Panc1 (cell line): ENCODE measurements at regions not wholly inside any gene's neighbourhood (a gene's known extent, or its start where the extent isn't known, plus 50 kb on each side); places are given as distances from the start of the nearest gene placed in this dataset.

Experiments used
- ATAC-seq: fragments of 200-7000 bp; cut with Tn5 transposase; 2 replicates; pipeline ENCODE4 v1.9.1; 2020; ENCODE audit warnings: mild to moderate bottlenecking, moderate library complexity
- BruUV-seq: library from RNA; stranded (reverse); fragments of 400-500 nt; replicated peaks from 2 replicates; lab custom pipeline; 2021; lab: Mats Ljungman, UMichigan
- CTCF ChIA-PET: fragments of 300-600 bp; sonication (Branson Sonifier 250); formaldehyde crosslinking; loops from one replicate; lab custom pipeline; 2022; ENCODE audit warnings: antibody characterized with exemption; lab: Charles Lee
- POLR2A ChIA-PET: fragments of 300-600 bp; sonication (Branson Sonifier 250); formaldehyde crosslinking; loops from one replicate; lab custom pipeline; 2022; ENCODE audit warnings: antibody characterized with exemption; lab: Charles Lee
- DNase-seq: peaks from one replicate; pipeline ENCODE4 v3.0.0-alpha.2; 2010; ENCODE audit warnings: low read depth, low spot score
- H3K27ac ChIP-seq: 2 replicates; pipeline ENCODE4 v1.5.1; 2011; ENCODE audit warnings: mild to moderate bottlenecking, low read length, inconsistent platforms
- H3K27me3 ChIP-seq: fragments of 200-500 bp; sonication (Bioruptor generic); 2 replicates; pipeline ENCODE4 v1.6.0; 2014; ENCODE audit warnings: low read length, inconsistent platforms; ENCODE audit not compliant: control insufficient read depth, insufficient read depth
- H3K36me3 ChIP-seq: fragments of 200-500 bp; sonication (Bioruptor generic); 2 replicates; pipeline ENCODE4 v1.5.1; 2014; ENCODE audit warnings: inconsistent platforms, mild to moderate bottlenecking, low read length, moderate library complexity; ENCODE audit not compliant: control insufficient read depth, insufficient read depth
- H3K4me1 ChIP-seq: 2 replicates; pipeline ENCODE4 v1.5.1; 2011; ENCODE audit warnings: inconsistent platforms, mild to moderate bottlenecking, low read length, moderate library complexity; ENCODE audit not compliant: control insufficient read depth, insufficient read depth
- H3K4me3 ChIP-seq, 2 experiments: 2 replicates each; pipeline ENCODE4 v1.5.1; 2011 to 2012; ENCODE audit warnings: low read depth in 2 of 2, low read length in 2 of 2, mild to moderate bottlenecking in 2 of 2, inconsistent platforms in 1 of 2, moderate library complexity in 1 of 2
- H3K9me3 ChIP-seq: fragments of 200-500 bp; sonication (Bioruptor generic); 2 replicates; pipeline ENCODE4 v1.5.1; 2014; ENCODE audit warnings: low read depth, mild to moderate bottlenecking, inconsistent platforms, low read length, moderate library complexity; ENCODE audit not compliant: control insufficient read depth, insufficient read depth
- POLR2AphosphoS5 ChIP-seq: IDR thresholded peaks from 2 replicates; pipeline ENCODE4 v1.6.1; 2012; ENCODE audit warnings: mild to moderate bottlenecking, low read depth, low read length, moderate library complexity
- SIN3A ChIP-seq: IDR thresholded peaks from 2 replicates; pipeline ENCODE4 v1.6.1; 2012; ENCODE audit warnings: low read depth, mild to moderate bottlenecking, low read length, moderate library complexity, borderline replicate concordance; ENCODE audit not compliant: insufficient read depth
- TCF7L2 ChIP-seq: IDR thresholded peaks from 2 replicates; pipeline ENCODE4 v1.6.1; 2011; ENCODE audit warnings: mild to moderate bottlenecking, low read depth, low read length, inconsistent platforms
- in situ Hi-C: cut with HindIII; loops from 2 replicates; pipeline ENCODE4 v1.10.0; 2016; ENCODE audit warnings: low sequenced_read_pairs, low pct_unique_long_range_greater_than_20kb
- intact Hi-C: fragments of 100-400 bp; cut with micrococcal nuclease; formaldehyde crosslinking; loops from one replicate; pipeline ENCODE4 v1.10.0; 2022; ENCODE audit not compliant: unreplicated experiment
- TF ChIP-seq, protein P1 (sequence below): fragments of 450-650 bp; IDR thresholded peaks from 2 replicates; pipeline ENCODE4 v1.5.1; 2017; ENCODE audit warnings: mild to moderate bottlenecking
- TF ChIP-seq, protein P2 (sequence below), 2 experiments: IDR thresholded peaks; 2 replicates each; pipeline ENCODE4 v1.6.1; 2011 to 2012; ENCODE audit warnings: low read depth in 2 of 2, control low read depth in 1 of 2, low read length in 1 of 2, mild to moderate bottlenecking in 1 of 2, moderate library complexity in 1 of 2; ENCODE audit not compliant: insufficient read depth in 1 of 2

DNA sequence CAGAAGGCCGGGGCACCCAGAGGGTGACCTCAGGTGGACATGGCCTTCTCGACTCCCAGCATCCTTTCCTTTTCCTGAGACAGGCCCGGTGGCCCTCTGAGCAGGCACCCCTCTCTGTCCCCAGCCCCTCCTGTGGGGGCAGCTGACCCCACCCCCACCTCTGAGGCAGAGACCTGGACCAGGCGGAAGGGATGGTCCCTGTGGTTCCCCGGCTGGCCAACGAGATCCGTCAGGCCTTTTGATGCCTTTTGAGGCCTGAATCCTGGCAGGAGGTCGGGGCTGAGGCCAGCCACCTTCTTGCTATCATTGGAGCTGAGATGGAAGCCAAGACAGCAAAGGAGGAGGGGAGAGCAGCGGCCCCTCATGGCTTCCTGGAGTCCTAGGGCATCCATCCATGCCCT lies 50.2 kb upstream of the ACTRT2 start:
- Histone ChIP-seq H3K4me3 (no peak overlapping the region), H3K27me3 (no peaks in the 10 kb centered on the region), H3K9me3 (no peaks in the 10 kb centered on the region), H3K4me1 (no peaks in the 10 kb centered on the region), H3K27ac (no peak overlapping the region), H3K36me3 (no peaks in the 10 kb centered on the region)
- DNase-seq (no peak), ATAC-seq (no peak)
- CTCF ChIA-PET, result no interaction called here
- BruUV-seq, result no TSS peak
- TF ChIP-seq, protein P1, sequence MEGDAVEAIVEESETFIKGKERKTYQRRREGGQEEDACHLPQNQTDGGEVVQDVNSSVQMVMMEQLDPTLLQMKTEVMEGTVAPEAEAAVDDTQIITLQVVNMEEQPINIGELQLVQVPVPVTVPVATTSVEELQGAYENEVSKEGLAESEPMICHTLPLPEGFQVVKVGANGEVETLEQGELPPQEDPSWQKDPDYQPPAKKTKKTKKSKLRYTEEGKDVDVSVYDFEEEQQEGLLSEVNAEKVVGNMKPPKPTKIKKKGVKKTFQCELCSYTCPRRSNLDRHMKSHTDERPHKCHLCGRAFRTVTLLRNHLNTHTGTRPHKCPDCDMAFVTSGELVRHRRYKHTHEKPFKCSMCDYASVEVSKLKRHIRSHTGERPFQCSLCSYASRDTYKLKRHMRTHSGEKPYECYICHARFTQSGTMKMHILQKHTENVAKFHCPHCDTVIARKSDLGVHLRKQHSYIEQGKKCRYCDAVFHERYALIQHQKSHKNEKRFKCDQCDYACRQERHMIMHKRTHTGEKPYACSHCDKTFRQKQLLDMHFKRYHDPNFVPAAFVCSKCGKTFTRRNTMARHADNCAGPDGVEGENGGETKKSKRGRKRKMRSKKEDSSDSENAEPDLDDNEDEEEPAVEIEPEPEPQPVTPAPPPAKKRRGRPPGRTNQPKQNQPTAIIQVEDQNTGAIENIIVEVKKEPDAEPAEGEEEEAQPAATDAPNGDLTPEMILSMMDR, result no peak
- TF ChIP-seq SIN3A, result no peak
- TF ChIP-seq, protein P2, sequence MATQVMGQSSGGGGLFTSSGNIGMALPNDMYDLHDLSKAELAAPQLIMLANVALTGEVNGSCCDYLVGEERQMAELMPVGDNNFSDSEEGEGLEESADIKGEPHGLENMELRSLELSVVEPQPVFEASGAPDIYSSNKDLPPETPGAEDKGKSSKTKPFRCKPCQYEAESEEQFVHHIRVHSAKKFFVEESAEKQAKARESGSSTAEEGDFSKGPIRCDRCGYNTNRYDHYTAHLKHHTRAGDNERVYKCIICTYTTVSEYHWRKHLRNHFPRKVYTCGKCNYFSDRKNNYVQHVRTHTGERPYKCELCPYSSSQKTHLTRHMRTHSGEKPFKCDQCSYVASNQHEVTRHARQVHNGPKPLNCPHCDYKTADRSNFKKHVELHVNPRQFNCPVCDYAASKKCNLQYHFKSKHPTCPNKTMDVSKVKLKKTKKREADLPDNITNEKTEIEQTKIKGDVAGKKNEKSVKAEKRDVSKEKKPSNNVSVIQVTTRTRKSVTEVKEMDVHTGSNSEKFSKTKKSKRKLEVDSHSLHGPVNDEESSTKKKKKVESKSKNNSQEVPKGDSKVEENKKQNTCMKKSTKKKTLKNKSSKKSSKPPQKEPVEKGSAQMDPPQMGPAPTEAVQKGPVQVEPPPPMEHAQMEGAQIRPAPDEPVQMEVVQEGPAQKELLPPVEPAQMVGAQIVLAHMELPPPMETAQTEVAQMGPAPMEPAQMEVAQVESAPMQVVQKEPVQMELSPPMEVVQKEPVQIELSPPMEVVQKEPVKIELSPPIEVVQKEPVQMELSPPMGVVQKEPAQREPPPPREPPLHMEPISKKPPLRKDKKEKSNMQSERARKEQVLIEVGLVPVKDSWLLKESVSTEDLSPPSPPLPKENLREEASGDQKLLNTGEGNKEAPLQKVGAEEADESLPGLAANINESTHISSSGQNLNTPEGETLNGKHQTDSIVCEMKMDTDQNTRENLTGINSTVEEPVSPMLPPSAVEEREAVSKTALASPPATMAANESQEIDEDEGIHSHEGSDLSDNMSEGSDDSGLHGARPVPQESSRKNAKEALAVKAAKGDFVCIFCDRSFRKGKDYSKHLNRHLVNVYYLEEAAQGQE (IDR thresholded peaks at IDR 0.05; ENCODE audit: insufficient read depth in 1 of 2, low read depth in 2 of 2, low read length in 1 of 2), result no peak
- TF ChIP-seq POLR2AphosphoS5, result no peak
- no peak for TF ChIP-seq TCF7L2
- in situ Hi-C loops (no loop called here), intact Hi-C loops (no loop called here)
- POLR2A ChIA-PET, result no interaction called here
